CD1c-positive myeloid dendritic cell (primary cell): ENCODE measurements at regions not wholly inside any gene's neighbourhood (a gene's known extent, or its start where the extent isn't known, plus 50 kb on each side); places are given as distances from the start of the nearest gene placed in this dataset.

Experiments used
- DNase-seq: peaks from one replicate; pipeline ENCODE4 v3.0.0-alpha.2; 2016; ENCODE audit errors: extremely low spot score

DNA sequence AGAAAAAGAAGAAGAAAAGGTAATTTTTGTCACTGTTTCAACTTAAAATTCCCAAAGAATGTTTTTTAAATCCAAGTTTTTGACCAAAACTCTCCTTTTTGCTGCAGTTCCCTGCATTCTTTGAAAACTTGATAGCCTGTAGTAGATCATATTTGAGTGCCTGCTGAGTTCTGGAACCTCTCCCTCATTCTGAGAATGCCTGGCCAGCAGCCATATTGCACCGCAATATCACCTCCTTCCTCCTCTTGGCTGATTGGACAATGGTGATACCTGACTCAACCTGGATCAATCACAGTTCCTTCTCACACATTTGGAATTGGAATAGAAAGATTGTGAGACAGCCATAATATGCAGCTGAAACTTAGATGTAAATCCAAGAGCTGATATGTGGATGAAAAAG lies 97.6 kb upstream of the GAP43 start:
- no peak for DNase-seq

- DNase-seq = no peak
Measured at GRCh38 chr3:115533218-115533617, 90.1 kb upstream of the GAP43 start.

DNA sequence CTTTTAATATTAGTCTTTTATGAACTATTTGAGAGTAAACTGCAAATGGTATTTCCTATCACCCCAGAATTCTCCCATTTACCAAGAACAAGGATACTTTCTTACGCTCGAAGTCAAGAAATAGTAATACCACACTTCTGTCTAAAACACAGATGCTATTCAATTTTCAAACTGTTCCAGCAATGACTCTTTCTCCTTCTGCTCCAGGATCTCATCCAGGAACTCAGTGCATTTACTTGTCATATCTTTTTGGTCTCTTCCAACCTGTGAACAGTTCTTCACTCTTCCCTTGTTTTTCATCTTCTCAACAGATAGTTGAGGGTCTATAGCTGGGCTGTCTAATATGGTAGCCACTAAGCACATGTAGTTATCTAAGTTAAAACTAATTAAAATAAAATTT lies 87.1 kb upstream of the GAP43 start:
- no peak for DNase-seq

GRCh38 chr3:115537669-115538068 lies 85.6 kb upstream of the GAP43 start:
- DNase-seq = no peak

DNA sequence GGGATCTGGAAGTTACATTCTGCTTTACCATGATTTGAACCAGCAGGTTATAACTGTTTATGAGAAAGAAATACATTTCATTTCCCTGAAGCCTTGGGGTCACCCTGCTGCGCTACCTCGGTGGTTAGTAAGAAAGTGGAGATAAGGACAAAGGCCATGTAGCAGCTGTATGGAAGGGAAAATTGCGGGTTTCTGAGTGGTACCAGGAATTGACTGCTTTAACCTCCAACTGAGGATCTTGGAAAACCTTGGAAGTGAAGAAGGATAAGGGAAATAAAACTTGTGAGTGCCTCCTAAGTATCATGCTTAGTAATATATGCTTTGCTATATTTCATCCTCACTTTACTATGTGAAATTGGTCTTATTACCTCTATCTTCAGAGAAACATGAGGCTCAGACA lies 76.1 kb upstream of the GAP43 start:
- DNase-seq = no peak

DNA sequence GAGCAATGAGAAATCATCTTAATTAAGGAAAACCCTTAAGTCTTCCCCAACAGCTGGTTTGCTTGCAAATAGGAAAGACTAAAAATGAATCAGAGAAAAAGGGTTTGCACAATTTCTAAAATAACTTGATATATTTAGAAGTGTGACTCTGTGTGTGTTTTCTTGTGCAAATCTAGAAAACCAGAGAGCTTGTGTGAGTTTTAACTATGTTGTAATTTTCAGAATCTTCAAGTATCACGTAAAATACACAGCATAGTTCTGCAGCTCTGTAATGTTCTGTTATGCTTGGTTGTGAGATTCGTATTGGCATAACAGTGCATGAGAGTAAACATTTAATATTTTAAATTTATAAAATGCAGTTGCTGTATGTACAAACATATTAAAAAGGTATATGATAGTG lies 74.7 kb upstream of the GAP43 start:
- no peak for DNase-seq

GRCh38 chr3:115549071-115549470 lies 74.2 kb upstream of the GAP43 start:
- no peak for DNase-seq

- DNase-seq = no peak
Measured at GRCh38 chr3:115550285-115550761, 73.0 kb upstream of the GAP43 start.

DNA sequence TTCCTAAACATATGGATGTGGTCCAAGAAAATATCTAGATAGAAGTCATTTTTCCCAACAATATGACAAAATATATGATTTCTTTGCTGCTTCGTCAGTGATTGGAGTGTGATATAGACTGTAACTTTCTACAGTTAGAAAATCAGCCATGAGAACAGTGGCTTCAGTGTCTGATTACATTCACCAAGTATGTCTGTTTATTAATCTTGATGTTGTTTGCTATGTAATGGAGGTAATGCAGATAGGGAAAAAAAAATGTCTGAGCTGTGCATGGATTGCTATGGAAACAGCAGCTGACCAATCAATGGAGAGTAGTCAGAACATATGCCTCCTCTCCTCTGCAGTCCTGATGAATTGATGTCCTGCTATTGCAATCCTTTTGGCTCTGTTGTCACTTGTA lies 72.3 kb upstream of the GAP43 start:
- no peak for DNase-seq

DNA sequence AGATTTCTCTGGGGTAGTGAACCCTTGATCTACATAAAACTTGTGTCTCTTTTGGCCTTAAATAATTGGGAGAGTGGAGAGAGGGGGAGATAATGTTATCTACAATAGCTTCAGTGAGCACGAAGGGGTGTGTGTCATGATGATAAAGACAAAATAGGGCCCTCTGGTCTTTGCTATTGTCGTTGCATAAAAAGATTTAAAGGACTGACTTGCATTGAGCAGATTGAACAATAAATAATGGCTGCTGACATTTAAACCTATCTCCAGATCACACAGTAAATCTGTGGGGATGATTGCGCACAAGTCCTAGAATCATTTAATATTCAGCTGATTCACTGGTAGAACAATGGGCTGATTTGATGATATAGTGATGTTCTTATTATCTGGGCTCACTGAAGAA lies 71.3 kb upstream of the GAP43 start:
- no peak for DNase-seq

GRCh38 chr3:115553796-115554486 lies 69.4 kb upstream of the GAP43 start:
- no peak for DNase-seq

DNA sequence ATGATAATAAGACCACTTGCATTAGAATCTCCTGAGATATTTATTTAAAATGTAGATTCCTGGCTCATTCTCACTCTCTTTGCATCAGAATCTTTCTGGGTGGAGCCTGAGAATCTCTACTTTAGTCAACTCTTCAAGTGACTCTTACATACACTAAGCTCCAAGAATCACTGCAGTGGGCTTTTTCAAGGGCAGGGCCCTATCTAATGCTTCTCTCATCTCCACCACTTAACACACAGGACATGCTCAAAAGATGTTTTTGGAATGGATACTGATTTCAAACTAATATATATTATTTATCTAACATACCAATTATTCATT lies 68.9 kb upstream of the GAP43 start:
- DNase-seq = no peak

- DNase-seq = no peak
Measured at GRCh38 chr3:115562636-115563267, 60.6 kb upstream of the GAP43 start.

- DNase-seq = no peak
Measured at GRCh38 chr3:115563984-115564383, 59.3 kb upstream of the GAP43 start.

- DNase-seq = no peak
Measured at GRCh38 chr3:115571413-115571812, 51.9 kb upstream of the GAP43 start.
